SK-MEL-5 (cell line): ENCODE measurements at regions not wholly inside any gene's neighbourhood (a gene's known extent, or its start where the extent isn't known, plus 50 kb on each side); places are given as distances from the start of the nearest gene placed in this dataset.
A peak's percentile ranks its signal among the peaks of the same experiment; 100 is the strongest.

Source experiments
- DNase-seq: peaks from one replicate; pipeline ENCODE4 v3.0.0-alpha.2; 2016; ENCODE audit warnings: low read depth, low spot score
- in situ Hi-C: cut with HindIII; loops from 2 replicates; pipeline ENCODE4 v1.10.0; 2016; ENCODE audit warnings: low sequenced_read_pairs, high pct_unique_total_duplicates, low pct_unique_long_range_greater_than_20kb

DNA sequence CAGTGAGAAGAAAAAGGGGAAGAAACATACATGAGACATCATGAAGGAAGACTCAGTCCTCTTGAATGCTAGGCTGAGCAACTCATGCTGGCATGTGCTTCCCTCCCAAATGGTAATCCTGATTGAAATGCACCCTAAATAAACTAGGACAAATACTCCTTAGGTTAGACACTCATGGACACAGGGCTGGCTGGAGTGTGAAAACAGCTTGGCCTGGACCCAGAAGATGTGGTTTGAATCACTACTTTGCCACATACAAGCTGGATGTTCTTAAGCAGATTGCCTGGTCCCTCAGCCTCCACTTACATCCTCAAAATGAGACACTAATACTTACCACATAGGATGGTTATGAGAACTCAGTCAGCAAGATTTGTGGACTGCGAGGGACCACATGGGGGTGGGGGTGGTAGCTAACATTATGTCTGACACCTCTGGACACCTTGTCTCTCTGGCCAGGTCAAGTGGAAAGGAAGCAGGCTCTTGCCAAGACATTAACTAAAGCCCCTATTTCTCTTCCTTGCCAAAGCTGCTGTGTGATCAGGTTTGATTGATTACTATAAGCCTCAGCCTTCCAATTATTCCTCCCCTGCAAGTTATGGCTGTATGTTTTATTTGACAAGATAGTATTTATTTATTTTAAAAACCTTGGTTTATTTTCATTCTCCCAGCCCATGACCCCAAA, 138.9 kb upstream of the SLC7A14 start:
- in situ Hi-C loops: no loop called here
- DNase-seq: no peak

DNA sequence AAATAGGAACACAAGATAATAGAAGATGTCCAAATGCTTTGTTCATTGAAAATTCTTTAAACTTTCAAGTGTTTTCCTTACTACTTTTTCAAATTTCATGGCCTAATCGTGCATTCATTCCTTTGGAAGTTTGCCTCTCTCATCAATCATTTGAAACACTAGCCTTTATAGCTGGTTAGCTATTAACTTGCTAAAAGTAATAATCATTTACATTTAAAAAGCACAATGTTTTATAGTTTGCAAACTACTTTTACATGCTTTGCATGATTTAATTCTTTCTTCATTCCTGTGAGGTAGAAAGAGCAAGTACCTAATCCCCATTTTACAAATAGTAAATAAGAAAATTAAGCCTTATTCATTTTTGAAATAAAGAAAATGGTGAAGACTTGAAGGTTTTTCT, 137.4 kb upstream of the SLC7A14 start:
- in situ Hi-C loops: no loop called here
- no peak for DNase-seq

DNA sequence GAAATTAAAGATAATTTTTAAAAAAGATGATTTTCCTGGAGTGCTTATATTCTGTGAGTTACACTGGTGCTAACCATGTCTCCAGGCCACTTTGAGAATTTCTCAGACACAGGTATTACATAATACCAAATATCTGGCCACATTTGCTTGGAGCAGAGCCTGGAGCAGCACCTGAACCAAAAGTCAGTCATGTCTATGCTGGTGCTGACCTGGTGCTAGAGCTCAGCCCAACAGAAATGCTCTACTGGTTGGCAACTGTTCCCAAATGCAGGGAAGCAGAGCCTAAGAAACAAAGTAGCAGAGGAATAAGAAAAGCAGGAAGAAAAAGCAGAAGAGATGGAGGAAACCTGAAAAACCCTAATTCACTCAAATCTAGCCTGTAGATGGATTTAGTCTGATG, 135.7 kb upstream of the SLC7A14 start:
- in situ Hi-C loops: no loop called here
- no peak for DNase-seq

DNA sequence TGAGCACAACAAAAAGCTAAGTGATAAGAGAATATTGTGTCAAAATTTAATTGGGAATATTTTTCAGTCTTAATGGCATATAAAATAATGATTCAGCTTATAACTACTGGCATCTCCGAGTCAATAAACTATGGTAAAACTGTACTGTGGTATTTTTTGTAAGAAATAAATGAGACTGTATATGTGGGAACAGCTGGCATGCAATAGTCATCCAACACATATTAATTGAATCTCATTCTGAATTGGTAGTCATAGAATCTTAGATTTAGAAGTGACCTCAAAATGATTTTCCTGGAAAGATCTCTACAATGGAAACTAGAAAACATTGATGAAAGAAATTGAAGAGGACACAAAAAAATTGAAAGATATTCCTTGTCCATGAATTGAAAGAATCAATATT, 133.4 kb upstream of the SLC7A14 start:
- in situ Hi-C loops: no loop called here
- no peak for DNase-seq

DNA sequence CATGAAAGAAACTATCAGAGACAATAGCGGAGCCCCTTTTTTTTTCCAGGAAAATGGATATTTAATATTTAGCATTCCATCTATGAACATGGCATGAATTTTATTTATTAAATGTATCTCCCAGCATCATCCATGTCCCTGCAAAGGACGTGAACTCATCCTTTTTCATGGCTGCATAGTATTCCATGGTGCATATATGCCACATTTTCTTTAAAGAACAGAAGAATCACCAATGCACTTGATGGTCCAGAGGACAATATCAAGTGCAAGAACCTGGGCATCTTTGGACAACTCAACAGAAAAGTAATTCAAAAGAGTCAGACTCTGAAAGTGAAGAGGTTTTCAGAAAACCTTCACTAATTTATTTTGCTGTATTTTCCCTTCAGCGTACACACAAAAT, 133.0 kb upstream of the SLC7A14 start:
- in situ Hi-C loops: no loop called here
- no peak for DNase-seq

DNA sequence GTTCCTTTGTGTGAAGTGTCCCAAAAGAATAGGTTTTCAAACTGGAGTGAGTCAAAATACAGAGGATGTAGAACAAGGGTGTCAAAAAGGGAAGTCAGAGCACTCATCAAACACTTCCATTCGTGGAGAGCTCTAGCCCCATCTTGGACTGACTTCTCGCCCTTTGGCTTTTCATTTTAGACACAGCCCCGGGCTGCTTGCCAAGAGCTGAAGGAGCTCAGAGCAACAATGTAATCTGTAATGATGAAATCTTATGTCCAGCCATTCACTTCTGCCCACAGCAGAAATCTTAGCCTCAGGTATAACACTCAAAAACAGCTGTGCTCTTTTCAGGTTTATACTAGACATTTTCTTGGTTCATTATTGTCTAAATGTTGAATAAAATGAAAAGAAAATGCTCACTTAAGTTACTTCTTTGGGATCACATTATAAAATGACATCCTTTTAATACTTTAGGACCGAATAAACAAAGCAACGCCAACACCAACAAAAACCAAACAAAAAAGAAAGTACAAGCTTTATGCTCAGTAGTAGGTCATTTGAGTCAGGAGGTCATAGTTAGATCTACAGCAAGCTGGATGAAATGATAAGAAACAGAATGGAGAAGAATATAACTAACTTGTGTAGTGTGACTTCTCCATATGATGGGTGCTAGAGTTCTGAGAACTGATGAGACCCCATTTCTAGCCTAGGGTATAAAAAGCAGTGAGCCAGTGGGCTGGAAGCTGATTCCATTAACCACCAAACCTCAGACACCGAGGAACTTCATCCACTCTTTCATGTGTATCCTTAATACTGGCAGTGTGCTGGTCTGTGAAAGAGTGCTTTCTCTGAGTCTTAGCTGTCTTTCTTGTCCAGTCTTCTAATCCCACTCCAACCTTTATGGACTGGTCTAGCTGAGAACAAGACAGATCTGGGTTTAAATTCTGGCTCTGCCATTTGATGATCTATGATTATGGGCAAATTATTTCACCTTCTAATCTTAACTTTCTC, 131.8 kb upstream of the SLC7A14 start:
- peak; percentile 3 for DNase-seq
- in situ Hi-C loops: no loop called here

DNA sequence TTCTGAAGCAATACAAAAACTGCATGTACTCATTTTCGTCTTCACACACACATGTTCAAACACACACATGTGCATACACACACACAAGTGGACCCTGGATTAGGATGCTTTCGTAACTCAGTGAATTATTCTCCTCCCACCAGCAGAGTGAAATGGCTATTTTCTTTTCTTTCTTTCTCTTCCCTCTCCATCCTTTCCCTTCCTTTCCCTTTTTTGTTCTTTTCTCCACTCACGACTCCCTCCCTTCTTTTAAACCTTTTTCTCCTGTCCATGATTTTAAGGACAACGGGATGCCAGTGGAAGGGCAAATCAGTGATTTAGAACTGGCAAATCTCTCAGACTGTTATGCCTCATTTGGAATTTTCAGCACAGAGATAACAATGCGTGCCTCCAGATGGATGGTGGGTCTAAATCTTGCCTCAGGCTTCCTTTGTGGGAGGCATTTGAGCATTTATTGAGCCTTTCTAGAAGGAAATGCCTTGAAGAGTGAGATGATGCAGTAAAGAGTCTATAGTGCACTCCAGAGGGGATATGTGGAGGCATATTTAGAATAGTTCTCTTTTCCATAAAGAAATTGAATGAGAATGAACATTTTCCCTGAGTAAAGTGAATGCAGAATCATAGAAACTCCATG, 130.4 kb upstream of the SLC7A14 start:
- in situ Hi-C loops: no loop called here
- no peak for DNase-seq

DNA sequence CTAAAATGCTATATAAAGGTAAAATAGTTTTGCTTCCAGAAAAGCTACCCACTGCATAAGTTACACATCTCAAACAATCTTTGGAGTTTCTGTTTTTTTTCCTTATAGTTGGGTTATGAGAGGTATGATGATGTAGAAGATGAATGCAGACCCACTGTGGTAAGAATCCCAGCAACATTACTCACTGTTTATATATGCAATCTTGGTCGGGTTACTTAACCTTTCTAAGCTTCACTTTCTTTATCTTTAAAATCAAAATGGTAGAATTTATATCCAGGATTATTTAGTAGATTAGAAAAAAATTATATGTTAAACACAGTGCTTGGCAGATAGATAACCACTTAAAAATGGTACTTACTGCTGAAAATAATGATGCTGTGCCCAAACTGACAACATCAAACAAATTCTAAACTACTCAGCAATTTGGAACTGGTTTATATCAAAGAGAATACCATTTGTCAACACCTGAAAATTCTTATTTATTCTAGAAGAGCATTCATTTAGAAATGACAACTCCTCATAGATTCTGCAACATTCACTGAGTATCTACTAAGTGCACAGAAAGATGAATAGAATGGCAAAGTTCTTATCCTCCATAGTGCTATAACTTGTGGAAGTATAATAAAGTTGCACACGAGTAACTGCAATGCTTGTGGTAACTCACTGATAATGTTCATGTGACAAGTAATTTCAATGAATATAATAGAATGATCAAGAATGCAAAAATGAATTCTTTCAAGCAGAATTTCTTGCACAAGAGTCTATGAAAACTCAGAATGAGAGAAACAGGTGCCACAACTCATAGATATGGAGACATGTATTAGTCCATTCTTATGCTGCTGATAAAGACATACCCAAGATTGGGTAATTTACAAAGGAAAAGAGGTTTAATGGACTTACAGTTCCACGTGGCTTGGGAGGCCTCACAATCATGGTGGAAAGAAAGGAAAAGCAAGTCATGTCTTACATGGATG, 129.0 kb upstream of the SLC7A14 start:
- DNase-seq: no peak
- in situ Hi-C loops: no loop called here

DNA sequence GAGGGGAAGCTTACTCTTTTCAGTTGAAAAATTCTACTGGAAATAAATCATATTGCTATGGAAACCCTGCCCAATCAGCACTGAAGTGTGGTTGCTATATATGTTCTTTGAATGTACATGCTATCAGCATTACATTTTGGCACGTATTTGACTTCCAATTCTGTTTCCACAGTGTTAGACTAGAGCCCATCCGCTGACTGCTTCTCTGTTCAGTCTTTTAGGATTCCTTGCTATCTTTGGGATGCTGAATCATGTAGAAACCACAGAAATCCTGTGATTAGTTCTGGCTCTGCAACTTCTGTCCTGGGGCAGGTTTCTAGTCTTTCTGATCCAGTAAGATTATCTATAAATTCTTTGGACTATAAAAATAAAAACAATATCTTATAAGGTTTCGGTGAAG, 128.2 kb upstream of the SLC7A14 start:
- peak; percentile 36 for DNase-seq
- in situ Hi-C loops: no loop called here

DNA sequence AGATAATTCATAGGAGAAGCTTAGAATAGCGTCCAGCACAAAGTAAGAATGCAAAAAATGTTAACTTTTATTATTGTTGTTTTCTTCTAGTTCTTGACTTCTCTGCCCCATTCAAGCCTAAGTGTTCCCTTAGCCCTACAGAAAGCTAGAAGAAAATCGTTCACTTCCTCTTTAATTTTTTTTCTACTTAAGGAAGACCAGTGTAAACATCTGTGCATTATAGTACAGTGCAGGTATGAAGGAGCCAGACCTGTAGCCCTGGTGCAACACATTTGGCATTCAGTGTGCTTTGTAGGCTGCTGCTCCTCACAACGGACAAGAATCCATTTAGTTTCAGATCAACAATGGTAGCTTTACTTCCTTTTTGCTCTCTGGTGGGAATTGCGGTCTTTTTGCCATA, 127.8 kb upstream of the SLC7A14 start:
- no peak for DNase-seq
- in situ Hi-C loops: no loop called here

DNA sequence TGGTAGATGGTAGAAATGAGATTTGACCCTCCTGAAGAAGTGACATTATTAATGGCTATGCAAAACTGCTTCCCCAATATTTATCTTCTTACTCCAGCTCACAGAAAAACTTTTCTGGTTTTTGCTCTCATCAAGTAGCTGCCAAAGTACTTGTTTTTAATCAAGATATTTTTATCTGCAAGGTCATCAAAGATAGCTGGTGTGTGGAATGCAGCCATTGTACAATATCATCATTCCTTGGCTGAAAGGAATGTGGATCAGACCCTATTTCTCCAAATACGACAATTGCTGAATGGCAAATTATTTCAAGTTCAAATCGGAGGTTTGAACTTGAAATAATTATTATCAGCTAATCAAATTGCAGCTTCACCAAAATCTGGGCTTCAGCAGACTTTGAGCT, 126.9 kb upstream of the SLC7A14 start:
- in situ Hi-C loops: no loop called here

DNA sequence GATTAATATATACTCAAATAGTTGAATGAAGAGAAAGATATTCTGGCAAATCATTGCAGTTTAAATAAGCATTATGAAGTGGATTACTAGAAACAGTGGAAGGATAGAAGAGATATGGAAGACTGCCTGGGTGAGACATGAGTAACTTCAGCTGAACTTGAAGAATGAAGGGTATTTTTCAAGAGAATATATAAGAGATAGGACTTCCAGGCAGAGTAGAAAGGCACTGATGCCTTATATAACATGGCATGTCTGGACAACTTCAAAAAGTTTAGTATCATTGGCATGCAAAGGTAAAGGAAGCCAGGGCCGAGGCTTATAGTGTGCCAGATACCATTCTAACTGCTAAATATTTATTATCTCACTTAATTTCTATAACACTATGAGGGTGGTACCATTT, 126.5 kb upstream of the SLC7A14 start:
- in situ Hi-C loops: no loop called here
- DNase-seq: no peak

More for the DNA sequence above, 126.9 kb upstream of the SLC7A14 start:
- DNase-seq: no peak

DNA sequence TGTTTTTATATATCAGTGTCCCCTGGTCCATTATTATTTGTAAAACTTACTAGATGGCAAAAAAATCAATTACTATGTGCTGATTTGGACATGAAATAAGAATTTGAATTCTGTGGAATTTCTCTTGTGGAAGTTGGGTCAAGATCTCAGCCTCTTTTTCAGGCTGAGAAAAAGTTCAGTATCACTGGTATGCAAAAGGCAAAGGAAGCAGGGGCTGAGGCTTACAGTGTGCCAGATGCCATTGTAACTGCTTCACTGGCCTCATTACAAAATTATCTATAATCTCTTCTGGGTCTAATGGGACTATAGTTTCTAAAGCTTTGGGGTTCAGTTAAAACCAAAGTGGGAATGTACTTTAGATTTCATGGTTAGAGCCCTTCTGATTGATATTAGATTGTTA, 125.9 kb upstream of the SLC7A14 start:
- no peak for DNase-seq
- in situ Hi-C loops: no loop called here

DNA sequence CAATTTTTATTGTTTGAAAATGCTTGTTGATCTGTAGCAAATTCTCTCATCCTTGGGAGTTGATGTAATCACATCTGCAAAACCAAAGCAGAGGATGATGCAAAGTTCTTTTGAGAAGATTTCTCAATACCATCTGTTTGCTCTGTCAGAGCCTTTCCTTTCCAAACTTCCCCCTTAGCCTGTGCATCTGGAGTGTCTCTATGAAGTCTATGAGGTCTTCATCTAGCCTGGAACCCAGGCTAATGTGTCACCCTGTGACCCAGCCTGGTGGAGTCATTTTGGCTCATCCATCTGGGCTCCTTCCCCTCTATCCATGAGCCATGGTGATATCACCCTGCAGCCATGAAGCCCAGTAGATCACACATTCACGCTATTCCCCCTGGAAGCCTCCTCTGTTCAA, 123.2 kb upstream of the SLC7A14 start:
- in situ Hi-C loops: no loop called here
- DNase-seq: no peak

DNA sequence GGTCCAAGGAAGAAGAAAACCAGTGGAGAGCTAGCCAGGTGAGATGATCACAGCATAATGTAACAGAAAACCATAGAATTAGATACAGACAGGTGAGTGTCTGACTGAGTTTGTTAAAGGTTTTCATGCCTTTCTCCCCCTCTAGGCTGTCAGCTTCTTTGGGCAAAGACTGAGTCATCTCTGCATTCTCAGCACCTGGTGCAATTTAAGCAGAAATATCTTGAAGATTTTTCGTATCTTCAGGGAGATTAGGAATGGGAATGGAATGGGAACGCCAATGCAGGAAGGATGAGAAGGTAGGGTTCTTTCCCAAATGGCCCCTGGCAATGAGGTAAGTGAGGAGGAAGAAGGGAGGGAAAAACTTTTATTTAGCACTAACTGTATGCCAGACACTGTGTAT, 122.0 kb upstream of the SLC7A14 start:
- DNase-seq: no peak
- in situ Hi-C loops: no loop called here

DNA sequence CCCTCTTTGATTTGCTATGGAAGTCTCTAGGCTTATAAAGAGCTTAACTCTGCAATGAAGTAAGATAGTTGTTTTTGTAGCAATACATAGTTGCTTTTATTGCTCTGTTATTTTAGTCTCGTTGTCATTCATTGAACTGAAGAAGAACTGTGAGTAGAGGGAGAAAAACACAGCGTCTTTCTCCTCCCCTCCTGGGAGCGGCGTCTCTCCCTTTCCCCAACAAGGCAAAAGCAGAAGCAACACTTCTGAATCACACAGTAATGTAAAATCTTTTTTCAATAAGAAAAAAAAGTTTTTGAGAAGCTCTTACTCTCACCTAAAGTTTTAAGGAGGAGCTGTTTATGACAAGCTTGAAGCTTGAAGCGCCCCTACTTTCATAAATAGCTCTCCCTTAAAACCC, 119.3 kb upstream of the SLC7A14 start:
- in situ Hi-C loops: no loop called here
- DNase-seq: no peak

DNA sequence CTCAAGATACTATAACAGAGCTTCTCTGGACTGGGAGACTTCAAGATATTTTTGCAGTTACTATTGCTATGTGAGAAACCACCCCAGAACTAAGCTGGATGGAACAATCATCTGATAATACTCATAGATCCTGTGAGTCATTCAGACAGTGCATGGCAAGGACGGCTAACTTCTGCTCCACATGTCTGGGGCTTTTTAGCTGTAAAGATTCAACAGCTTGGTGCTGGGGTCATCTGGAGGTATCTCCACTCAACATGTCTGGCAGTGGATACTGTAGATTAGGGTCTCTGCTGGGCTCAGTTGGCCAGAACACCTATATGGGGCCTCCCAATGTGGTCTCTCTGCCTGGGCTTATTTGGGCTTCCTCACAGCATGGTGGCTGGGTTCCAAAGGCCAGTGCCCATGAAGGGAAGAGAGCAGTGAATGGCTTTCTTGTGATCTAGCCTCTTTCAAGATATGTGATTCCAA, 117.3 kb upstream of the SLC7A14 start:
- no peak for DNase-seq
- in situ Hi-C loops: no loop called here
